ENCODE measurements at regions not wholly inside any gene's neighbourhood (a gene's known extent, or its start where the extent isn't known, plus 50 kb on each side); places are given as distances from the start of the nearest gene placed in this dataset.
"Not testable (repeated sequence)": the region's sequence is repeated elsewhere in the genome, so short reads cannot be mapped to it uniquely, and the experiment has no call there.

DNA sequence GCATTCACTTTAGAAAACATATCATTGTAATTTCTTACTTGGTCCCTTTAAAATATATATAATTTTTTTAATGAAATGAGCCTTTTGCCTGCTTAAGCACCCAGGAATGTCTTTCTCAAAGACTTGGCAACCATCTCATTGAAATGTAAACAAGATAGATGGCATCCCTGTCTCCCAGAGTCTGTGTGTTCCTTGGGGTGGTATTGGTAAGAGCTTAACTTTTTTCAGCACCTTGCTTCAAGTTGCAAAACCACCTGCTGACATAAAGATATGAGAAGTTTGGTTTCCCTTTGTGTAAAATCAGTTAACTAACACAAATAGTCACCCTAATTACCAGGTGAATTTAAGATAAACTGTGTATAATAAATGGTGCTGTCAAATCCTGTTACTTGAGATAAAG is 266.9 kb downstream of the DSC3 start:
- no peak overlapping the region for H3K4me3 ChIP-seq (ENCODE audit: control insufficient read depth, low read depth, low read length)
- TF ChIP-seq, protein P1, sequence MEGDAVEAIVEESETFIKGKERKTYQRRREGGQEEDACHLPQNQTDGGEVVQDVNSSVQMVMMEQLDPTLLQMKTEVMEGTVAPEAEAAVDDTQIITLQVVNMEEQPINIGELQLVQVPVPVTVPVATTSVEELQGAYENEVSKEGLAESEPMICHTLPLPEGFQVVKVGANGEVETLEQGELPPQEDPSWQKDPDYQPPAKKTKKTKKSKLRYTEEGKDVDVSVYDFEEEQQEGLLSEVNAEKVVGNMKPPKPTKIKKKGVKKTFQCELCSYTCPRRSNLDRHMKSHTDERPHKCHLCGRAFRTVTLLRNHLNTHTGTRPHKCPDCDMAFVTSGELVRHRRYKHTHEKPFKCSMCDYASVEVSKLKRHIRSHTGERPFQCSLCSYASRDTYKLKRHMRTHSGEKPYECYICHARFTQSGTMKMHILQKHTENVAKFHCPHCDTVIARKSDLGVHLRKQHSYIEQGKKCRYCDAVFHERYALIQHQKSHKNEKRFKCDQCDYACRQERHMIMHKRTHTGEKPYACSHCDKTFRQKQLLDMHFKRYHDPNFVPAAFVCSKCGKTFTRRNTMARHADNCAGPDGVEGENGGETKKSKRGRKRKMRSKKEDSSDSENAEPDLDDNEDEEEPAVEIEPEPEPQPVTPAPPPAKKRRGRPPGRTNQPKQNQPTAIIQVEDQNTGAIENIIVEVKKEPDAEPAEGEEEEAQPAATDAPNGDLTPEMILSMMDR (IDR thresholded peaks at IDR 0.05; ENCODE audit: control insufficient read depth, insufficient read depth, low read depth, low read length, missing control alignments): no peak
- DNase-seq (ENCODE audit: low read depth): no peak

DNA sequence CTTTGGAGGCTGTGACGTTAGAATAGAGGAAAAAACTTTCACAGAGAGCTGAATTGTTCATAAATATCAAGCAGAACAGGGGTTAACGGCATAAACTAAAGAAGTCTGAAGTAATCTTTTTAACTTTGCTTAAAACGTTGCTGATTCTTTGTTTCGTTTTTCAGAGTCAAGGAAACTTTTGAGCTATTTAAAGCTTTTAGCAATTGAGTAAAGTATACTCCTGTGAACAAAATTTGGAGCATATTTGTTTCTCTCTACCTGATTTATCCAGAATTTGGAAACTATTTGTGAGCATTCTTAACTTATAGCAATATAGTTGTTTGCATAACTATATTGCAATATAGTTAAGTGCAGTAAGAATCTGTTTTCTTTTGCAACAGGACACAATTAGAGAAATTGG is 270.4 kb downstream of the DSC3 start:
- DNase-seq (ENCODE audit: low read depth); H3K4me3 ChIP-seq (ENCODE audit: control insufficient read depth, low read depth, low read length): not testable (repeated sequence)

- no peak overlapping the region for H3K4me3 ChIP-seq (ENCODE audit: control insufficient read depth, low read depth, low read length)
- TF ChIP-seq, protein P1 (IDR thresholded peaks at IDR 0.05; ENCODE audit: control insufficient read depth, insufficient read depth, low read depth, low read length, missing control alignments): no peak
- DNase-seq (ENCODE audit: low read depth): no peak
Observed at GRCh38 chr18:30766053-30766452, 276.5 kb downstream of the DSC3 start.

- H3K4me3 ChIP-seq (ENCODE audit: control insufficient read depth, low read depth, low read length): no peak overlapping the region
- no peak for DNase-seq (ENCODE audit: low read depth)
- TF ChIP-seq, protein P1 (IDR thresholded peaks at IDR 0.05; ENCODE audit: control insufficient read depth, insufficient read depth, low read depth, low read length, missing control alignments): no peak
Observed at GRCh38 chr18:30765247-30765646, 277.3 kb downstream of the DSC3 start.

GRCh38 chr18:30763902-30764350 is 278.6 kb downstream of the DSC3 start:
- no peak for DNase-seq (ENCODE audit: low read depth)
- TF ChIP-seq, protein P1 (IDR thresholded peaks at IDR 0.05; ENCODE audit: control insufficient read depth, insufficient read depth, low read depth, low read length, missing control alignments): no peak
- no peak overlapping the region for H3K4me3 ChIP-seq (ENCODE audit: control insufficient read depth, low read depth, low read length)

DNA sequence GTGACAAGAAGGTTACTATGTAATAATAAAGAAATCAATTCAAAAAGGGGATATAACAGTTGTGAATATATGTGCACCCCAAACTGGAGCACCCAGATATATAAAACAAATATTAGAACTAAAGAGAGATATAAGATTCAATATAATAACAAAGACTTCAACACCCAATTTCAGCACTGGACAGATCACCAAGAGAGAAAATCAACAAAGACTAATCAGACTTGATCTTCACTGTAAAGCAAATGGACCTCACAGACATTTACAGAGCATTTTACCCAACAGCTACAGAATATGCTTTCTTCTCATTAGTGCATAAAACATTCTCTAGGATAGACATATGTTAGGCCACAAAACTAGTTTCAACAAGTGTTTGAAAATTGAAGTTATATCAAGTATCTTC is 287.7 kb downstream of the DSC3 start:
- no peak overlapping the region for H3K4me3 ChIP-seq (ENCODE audit: control insufficient read depth, low read depth, low read length)
- TF ChIP-seq, protein P1 (IDR thresholded peaks at IDR 0.05; ENCODE audit: control insufficient read depth, insufficient read depth, low read depth, low read length, missing control alignments): no peak
- DNase-seq (ENCODE audit: low read depth): no peak

DNA sequence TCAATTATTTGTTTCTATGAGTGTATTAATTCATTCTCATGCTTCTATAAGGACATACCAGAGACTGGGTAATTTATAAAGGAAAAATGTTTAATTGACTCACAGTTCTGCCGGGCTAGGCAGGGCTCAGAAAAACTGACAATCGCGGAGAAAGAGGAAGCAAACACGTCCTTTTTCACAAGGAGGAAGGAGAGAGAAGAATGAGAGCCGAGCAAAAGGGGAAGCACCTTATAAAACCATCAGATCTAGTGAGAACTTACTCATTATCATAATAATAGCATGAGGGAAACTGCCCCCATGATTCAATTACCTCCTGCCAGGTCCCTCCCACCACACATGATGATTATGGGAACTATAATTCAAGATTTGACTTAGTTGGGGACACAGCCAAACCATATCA is 294.0 kb downstream of the DSC3 start:
- no peak for DNase-seq (ENCODE audit: low read depth)
- TF ChIP-seq, protein P1 (IDR thresholded peaks at IDR 0.05; ENCODE audit: control insufficient read depth, insufficient read depth, low read depth, low read length, missing control alignments): no peak

More for the DNA sequence above, 294.0 kb downstream of the DSC3 start:
- H3K4me3 ChIP-seq (ENCODE audit: control insufficient read depth, low read depth, low read length): no peak overlapping the region
